Activated naive CD8-positive, alpha-beta T cell (primary cell): ENCODE measurements at regions not wholly inside any gene's neighbourhood (a gene's known extent, or its start where the extent isn't known, plus 50 kb on each side); places are given as distances from the start of the nearest gene placed in this dataset.
"Not testable (repeated sequence)": the region's sequence is repeated elsewhere in the genome, so short reads cannot be mapped to it uniquely, and the experiment has no call there.

Experiments
- H3K27ac Mint-ChIP-seq: one replicate; pipeline ENCODE4 v1.8.0; 2021; ENCODE audit warnings: mixed read lengths
- H3K27me3 Mint-ChIP-seq: one replicate; pipeline ENCODE4 v1.8.0; 2021; ENCODE audit warnings: mixed read lengths
- H3K36me3 Mint-ChIP-seq: one replicate; pipeline ENCODE4 v1.8.0; 2021; ENCODE audit warnings: mixed read lengths
- H3K4me1 Mint-ChIP-seq: one replicate; pipeline ENCODE4 v1.8.0; 2021; ENCODE audit warnings: low read depth, mixed read lengths
- H3K4me3 Mint-ChIP-seq: one replicate; pipeline ENCODE4 v1.8.0; 2021; ENCODE audit warnings: mild to moderate bottlenecking, mixed read lengths
- H3K9me3 Mint-ChIP-seq: one replicate; pipeline ENCODE4 v1.8.0; 2021; ENCODE audit warnings: low read depth, mixed read lengths

DNA sequence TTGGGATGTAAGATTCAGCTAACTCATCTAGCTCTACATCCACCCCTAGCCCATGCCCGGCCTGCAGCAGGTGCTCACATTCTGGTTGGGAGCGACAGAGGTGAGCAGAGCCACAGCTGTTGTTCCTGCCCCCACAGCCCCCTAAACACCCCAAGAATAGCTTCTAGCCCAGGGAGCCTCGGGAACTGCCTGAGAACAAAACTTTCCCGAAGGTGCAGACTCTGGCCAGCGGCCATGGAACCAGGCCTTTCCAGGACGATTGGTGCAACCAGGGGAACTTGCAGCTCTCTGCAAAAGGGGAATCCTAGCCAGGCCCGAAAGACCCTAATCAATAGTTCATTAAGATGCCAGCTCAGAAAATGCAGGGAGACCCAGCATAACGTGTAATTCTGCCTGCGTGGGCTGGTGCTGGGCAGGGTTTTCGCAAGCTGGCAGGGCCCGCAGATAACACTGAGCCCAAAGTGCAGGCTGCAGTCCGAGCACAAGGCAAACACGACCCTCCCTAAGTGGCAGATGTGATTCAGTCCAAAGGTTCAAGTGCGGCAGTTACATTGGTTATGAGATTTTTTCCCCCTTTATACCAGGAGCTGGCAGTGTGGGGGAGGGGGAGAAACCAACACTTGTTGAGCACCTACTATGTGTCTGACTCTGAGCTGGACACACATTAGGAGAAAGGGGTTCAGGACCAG is 122.5 kb upstream of the MAP1LC3B2 start:
- no peaks in the 10 kb centered on the region for H3K36me3 Mint-ChIP-seq
- peaks cover 2% of the 10 kb centered on the region for H3K4me1 Mint-ChIP-seq
- H3K4me3 Mint-ChIP-seq, result no peak overlapping the region
- no peak overlapping the region for H3K27ac Mint-ChIP-seq
- H3K27me3 Mint-ChIP-seq, result no peaks in the 10 kb centered on the region
- no peaks in the 10 kb centered on the region for H3K9me3 Mint-ChIP-seq

DNA sequence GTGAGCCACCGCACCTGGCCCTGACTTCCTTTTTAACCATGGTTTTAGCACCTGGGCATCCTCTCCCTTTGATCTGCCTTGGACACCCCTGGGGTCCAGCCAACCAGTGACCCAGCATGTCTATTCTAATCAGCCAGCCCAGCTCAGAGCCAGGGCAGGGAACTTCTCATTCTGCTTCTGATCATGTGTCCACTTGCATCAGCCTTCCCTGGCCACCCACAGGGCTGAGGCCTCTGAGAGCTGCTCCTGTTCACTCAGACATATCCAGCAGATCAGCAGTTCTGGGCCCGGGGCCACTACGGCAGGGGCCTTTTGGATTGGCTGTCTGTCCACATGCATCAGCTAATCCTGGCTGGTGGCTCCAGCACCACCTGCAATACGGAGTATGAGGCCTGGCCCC is 117.9 kb upstream of the MAP1LC3B2 start:
- Mint-ChIP-seq H3K27me3 (no peaks in the 10 kb centered on the region), H3K9me3 (no peaks in the 10 kb centered on the region), H3K4me3 (no peak overlapping the region), H3K36me3 (no peaks in the 10 kb centered on the region), H3K27ac (no peak overlapping the region), H3K4me1 (no peaks in the 10 kb centered on the region)

DNA sequence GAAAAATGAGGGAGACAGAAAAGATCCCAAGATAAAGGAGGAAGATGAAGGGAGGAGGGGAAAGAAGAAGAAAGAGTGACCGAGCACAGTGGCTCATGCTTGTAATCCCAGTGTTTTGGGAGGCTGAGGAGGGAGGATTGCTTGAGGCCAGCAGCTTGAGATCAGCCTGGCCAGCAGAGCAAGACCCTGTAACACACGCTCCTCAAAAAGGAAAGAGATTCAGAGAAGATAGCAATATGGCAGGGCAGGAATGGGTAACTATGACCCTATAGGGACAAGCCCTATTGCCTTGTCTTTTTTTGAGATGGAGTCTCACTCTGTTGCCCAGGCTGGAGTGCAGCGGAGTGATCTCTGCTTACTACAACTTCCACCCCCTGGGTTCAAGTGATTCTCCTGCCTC is 116.9 kb upstream of the MAP1LC3B2 start:
- Mint-ChIP-seq H3K36me3 (no peaks in the 10 kb centered on the region), H3K4me1 (no peaks in the 10 kb centered on the region), H3K27ac (no peak overlapping the region), H3K4me3 (no peak overlapping the region), H3K27me3 (no peaks in the 10 kb centered on the region), H3K9me3 (no peaks in the 10 kb centered on the region)

DNA sequence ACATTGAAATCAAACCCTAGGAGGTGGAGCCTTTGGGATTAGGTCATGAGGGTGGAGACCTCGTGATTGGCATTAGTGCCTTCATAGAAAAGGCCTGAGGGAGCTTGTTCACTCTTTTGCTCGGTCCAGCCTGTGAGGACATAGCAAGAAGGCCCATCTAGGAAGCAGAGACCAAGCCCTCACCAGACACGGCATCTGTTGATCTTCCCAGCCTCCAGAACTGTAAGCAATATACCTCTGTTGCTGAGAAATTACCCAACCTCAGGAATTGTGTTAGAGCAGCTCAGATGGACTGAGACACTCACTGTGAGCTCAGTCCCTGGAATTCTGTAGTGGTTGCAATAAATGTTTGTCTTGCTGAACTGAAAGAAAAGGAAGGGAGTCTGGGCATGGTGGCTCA is 116.2 kb upstream of the MAP1LC3B2 start:
- no peaks in the 10 kb centered on the region for H3K36me3 Mint-ChIP-seq
- no peak overlapping the region for H3K27ac Mint-ChIP-seq
- no peak overlapping the region for H3K4me3 Mint-ChIP-seq
- H3K9me3 Mint-ChIP-seq, result no peaks in the 10 kb centered on the region
- no peaks in the 10 kb centered on the region for H3K4me1 Mint-ChIP-seq
- H3K27me3 Mint-ChIP-seq, result no peaks in the 10 kb centered on the region

DNA sequence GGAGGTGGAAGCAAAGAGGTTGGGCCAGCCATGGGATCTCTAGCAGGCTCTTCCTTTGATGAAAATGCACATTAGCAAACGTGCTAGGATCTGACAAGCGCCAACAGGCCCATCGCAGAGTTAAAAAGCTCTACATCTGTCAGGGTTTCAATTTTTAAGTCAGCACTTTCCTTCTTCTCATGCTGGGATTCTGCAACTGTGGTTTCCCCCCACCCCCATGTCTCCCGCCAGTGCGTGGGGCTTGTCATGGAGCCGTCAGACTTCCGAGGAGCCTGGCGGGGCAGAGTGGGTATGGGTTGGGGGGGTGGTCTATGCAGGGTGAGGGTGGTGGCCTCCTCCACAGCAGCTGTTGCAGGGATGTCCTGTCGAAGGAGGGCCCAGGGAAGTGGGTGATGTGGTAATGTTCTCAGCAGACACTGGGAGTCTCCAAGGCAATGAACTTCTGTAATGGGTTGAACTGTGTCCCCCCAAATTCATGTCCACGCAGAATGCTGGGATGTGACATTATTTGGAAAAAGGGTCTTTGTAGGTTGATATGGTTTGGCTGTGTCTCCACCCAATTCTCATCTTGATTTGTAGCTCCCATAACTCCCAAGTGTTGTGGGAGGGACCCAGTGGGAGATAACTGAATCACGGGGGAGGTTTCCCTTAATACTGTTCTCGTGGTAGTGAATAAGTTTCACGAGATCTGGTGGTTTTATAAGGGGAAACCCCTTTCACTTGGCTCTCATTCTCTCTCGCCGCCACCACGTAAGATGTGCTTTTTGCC is 115.2 kb upstream of the MAP1LC3B2 start:
- no peak overlapping the region for H3K27ac Mint-ChIP-seq

DNA sequence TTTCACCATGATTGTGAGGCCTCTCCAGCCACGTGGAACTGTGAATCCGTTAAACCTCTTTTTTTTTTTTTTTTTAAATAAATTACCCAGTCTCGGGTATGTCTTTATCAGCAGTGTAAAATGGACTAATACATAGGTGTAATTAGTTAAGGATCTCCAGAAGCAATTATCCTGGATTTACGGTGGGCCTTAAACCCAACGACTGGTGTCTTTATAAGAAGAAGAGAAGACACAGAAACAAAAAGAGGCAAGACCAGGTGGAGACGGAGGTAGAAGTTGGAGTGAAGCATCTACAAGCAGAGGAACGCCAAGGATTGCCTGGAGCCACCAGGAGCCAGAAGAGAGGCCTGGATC is 114.6 kb upstream of the MAP1LC3B2 start:
- no peaks in the 10 kb centered on the region for H3K4me1 Mint-ChIP-seq
- H3K9me3 Mint-ChIP-seq, result no peaks in the 10 kb centered on the region
- H3K4me3 Mint-ChIP-seq, result no peak overlapping the region
- H3K27me3 Mint-ChIP-seq, result no peaks in the 10 kb centered on the region
- no peaks in the 10 kb centered on the region for H3K36me3 Mint-ChIP-seq
- H3K27ac Mint-ChIP-seq, result no peak overlapping the region

More for the DNA sequence above, 115.2 kb upstream of the MAP1LC3B2 start:
- Mint-ChIP-seq H3K9me3 (no peaks in the 10 kb centered on the region), H3K27me3 (no peaks in the 10 kb centered on the region), H3K4me1 (no peaks in the 10 kb centered on the region), H3K36me3 (no peaks in the 10 kb centered on the region), H3K4me3 (no peak overlapping the region)

DNA sequence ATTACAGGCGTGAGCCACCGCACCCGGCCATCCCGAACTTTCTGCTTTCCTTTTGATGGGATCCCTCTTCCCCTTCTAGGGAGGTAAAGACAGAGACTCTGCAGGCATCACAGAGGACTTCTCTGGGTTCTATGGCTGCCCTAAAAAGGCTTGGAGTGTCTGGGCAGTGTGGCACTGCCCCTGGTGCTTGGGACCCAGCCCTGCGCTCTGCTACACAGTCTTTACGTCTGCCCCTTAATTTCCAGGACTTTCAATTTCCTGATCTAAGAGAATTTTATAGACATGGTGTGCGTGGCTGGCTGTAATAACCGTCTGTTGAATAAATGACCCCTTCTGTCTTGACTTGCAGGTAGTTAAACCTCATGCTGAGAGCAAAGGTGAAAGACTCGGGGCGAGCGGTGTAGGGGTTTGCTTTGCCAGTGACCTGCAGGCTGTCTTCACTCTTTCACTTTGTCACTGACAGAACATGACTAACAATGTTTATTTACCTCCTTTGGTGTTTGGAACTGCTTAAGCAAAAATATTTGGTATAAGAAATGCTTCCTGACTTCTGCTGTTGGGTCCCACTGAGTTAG is 110.9 kb upstream of the MAP1LC3B2 start:
- H3K36me3 Mint-ChIP-seq, result no peaks in the 10 kb centered on the region
- no peak overlapping the region for H3K27ac Mint-ChIP-seq
- H3K9me3 Mint-ChIP-seq, result no peaks in the 10 kb centered on the region
- no peaks in the 10 kb centered on the region for H3K4me1 Mint-ChIP-seq
- no peak overlapping the region for H3K4me3 Mint-ChIP-seq
- no peaks in the 10 kb centered on the region for H3K27me3 Mint-ChIP-seq

DNA sequence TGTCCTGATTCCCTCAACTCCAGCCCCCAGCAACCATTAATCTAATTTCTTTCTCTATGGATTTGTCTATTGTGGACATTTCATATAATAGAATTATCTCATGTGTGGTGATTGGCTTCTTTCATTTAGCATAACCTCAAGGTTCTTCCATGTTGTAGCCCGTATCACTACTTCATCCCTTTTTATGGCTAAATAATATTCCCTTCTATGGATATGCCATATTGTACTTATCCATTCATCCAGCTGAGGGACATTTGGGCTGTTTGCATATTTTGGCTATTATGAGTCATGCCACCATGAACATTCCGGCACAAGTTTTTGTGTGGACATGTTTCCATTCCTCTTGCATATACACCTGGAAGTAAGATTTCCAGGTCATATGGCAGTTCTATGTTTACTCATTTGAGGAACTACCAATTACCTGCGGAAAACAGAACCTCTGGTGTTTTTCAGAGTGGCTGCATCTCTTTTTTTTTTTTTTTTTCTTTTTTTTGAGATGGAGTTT is 108.7 kb upstream of the MAP1LC3B2 start:
- Mint-ChIP-seq H3K27ac (no peak overlapping the region), H3K27me3 (no peaks in the 10 kb centered on the region), H3K36me3 (no peaks in the 10 kb centered on the region), H3K4me3 (no peak overlapping the region), H3K4me1 (no peaks in the 10 kb centered on the region), H3K9me3 (no peaks in the 10 kb centered on the region)

DNA sequence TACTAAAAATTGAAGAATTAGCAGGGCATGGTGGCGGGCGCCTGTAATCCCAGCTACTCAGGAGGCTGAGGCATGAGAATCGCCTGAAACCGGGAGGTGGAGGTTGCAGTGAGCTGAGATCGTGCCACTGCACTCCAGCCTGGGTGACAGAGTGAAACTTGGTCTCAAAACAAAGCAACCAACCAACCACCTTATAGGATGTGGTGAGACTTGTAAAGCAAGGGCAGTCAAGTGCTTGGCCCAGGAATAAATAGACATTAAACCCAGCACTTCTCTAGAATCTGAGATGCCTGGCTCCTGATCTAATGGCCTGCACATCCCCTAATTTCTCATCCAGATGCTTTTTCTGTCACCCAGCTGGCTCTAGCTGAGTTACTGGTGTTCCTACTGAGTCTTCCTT is 106.2 kb upstream of the MAP1LC3B2 start:
- H3K27ac Mint-ChIP-seq, H3K36me3 Mint-ChIP-seq, H3K9me3 Mint-ChIP-seq, H3K4me3 Mint-ChIP-seq, H3K4me1 Mint-ChIP-seq, H3K27me3 Mint-ChIP-seq: not testable (repeated sequence)

DNA sequence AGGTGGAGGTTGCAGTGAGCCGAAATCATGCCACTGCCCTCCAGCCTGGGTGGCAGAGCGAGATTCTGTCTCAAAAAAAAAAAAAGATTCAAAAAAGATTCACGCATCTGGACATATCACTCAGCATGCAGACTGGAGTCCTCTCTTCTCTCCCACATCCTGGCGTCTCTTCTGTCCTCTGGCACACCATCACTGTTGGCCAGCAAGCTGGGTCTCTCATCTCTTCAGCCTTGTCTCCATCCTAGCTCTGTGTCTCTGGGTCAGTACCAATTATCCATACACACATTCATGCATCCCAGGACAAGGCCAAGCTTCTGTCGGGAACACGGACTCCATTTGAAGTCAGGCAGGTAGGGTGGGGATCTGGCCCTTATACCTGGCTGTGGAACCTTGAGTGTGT is 105.5 kb upstream of the MAP1LC3B2 start:
- H3K36me3 Mint-ChIP-seq, result no peaks in the 10 kb centered on the region
- H3K4me1 Mint-ChIP-seq, result no peaks in the 10 kb centered on the region
- H3K27me3 Mint-ChIP-seq, result peaks cover 2% of the 10 kb centered on the region
- H3K4me3 Mint-ChIP-seq, result no peak overlapping the region
- H3K27ac Mint-ChIP-seq, result no peak overlapping the region
- no peaks in the 10 kb centered on the region for H3K9me3 Mint-ChIP-seq

DNA sequence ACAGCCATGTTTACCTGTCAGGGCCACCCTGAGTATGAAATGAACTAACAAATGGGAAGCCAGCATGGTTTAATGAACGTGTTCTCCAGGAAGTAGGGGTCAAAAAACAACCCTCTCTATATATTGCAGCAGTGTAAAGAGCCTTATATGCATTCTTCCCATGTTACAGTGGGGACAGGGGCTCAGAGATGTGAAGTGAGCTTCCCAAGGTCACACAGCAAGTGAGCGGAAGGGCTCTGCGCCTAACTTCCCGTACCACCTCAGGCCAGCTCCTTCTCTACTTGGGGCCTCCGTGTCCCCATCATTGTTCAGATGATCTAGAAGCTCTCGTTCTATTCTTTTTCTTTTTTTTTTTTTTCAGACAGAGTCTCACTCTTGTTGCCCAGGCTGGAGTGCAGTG is 105.1 kb upstream of the MAP1LC3B2 start:
- Mint-ChIP-seq H3K9me3 (no peaks in the 10 kb centered on the region), H3K4me1 (no peaks in the 10 kb centered on the region), H3K27ac (no peak overlapping the region), H3K27me3 (peaks cover 2% of the 10 kb centered on the region), H3K4me3 (no peak overlapping the region), H3K36me3 (no peaks in the 10 kb centered on the region)

DNA sequence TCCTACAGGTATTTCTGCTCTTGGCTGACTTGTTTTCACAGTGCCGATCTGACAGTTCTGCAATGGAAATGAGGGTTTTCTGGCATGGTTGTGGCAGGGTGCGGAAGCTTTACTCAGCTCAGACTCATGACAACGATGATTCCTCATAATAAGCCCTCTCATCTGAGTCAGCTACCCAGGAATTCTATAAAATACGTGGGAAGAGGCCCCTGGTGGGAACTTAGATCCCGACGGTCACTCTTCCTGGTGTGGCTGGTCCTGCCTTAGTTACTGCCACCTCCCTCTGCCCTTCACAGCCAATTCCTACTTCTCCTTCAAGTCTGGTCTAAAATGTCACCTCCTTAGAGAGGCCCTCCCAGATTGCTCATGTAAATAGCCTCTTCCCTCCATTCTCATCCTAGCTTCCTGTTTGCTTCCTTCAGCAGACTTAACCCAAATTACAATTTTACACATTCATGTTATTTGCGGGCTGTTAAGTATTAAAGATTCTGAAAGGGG is 104.2 kb upstream of the MAP1LC3B2 start:
- no peak overlapping the region for H3K4me3 Mint-ChIP-seq
- no peak overlapping the region for H3K27ac Mint-ChIP-seq
- no peaks in the 10 kb centered on the region for H3K4me1 Mint-ChIP-seq
- peaks cover 2% of the 10 kb centered on the region for H3K27me3 Mint-ChIP-seq
- H3K9me3 Mint-ChIP-seq, result no peaks in the 10 kb centered on the region
- H3K36me3 Mint-ChIP-seq, result no peaks in the 10 kb centered on the region

DNA sequence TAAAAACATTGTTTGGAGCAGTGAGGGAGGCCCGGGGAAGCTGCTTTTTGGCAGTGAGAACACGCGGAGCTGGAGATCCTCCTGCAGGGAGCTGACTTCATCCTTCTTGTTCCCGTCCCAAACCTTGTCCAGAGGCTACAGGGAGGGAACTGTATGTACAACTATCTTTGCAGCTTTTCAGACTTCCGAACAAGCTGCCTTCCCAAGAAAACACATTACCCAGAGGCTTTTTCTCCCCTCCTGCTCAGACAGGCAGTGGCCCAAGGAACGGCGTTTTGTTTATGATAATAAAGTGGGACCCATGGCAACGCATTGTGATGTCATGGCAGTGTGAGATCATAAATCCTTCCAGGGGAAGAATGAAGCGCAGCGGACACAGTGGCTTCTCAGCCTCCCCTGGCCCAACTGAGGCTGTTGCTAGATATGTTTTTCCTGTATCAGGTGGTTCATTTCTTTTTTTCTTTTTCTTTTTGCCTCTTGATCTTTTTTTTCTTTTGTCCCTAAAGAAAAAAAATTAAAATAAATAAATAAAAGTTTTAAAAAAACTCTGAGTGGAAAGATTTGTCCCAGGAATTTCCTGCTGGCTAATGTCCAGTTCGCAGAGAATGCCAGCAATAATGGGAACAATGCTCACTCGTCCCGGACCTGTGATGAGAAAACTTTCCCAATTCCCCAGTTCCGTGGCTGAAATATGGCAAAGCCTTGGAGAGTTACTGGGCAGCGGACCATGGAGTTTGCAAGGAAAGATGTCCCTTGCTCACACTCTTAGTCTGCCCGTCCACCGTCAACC is 103.4 kb upstream of the MAP1LC3B2 start:
- H3K4me3 Mint-ChIP-seq, result no peak overlapping the region

DNA sequence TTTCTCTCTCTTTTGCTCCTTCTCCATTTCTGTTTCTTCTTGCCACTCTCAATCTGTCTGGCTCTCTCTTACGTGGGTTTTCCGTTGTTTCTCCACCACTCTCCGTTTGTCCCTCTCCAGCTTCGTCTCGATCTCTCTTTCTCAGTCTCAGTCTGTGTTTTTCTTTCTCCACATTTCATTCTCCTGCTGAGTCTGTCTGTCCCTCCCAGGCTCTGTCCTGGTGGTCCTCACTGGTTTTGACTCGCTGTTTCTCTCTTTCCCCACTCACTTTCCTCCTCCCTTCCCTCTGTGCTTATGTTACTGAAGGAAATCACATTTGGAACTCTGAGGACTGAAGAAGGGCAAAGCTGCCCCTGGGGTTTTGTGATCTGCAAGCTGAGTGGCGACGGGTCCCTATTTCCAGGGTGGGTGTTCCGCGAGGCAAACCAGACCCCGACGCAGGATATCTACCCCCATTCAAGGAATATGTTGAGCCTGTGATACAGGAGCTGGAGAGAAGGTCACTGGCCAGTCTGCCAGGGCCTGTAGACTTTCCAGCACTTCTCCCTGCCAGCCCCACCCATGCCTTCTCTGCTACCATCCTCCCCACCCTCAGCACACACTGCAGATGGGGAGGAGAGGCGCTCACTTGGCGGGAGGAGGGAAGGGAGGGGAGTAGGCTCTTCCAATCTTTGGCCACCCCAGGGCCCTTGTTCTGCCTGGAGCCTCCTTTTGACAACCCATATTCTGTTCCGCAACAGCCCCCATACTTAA is 102.7 kb upstream of the MAP1LC3B2 start:
- no peaks in the 10 kb centered on the region for H3K36me3 Mint-ChIP-seq
- peaks cover 2% of the 10 kb centered on the region for H3K27me3 Mint-ChIP-seq
- no peak overlapping the region for H3K4me3 Mint-ChIP-seq
- no peaks in the 10 kb centered on the region for H3K9me3 Mint-ChIP-seq
- H3K27ac Mint-ChIP-seq, result no peak overlapping the region
- no peaks in the 10 kb centered on the region for H3K4me1 Mint-ChIP-seq

More for the DNA sequence above, 103.4 kb upstream of the MAP1LC3B2 start:
- H3K27me3 Mint-ChIP-seq, result peaks cover 2% of the 10 kb centered on the region
- no peaks in the 10 kb centered on the region for H3K4me1 Mint-ChIP-seq
- H3K9me3 Mint-ChIP-seq, result no peaks in the 10 kb centered on the region
- H3K36me3 Mint-ChIP-seq, result no peaks in the 10 kb centered on the region
- H3K27ac Mint-ChIP-seq, result no peak overlapping the region
